HG02973 (cell line): ENCODE measurements at regions not wholly inside any gene's neighbourhood (a gene's known extent, or its start where the extent isn't known, plus 50 kb on each side); places are given as distances from the start of the nearest gene placed in this dataset.

Experiments
- ATAC-seq: cut with Tn5 transposase; IDR thresholded peaks from one replicate; pipeline ENCODE4 v1.9.1; 2021; ENCODE audit warnings: moderate library complexity; ENCODE audit not compliant: unreplicated experiment

DNA sequence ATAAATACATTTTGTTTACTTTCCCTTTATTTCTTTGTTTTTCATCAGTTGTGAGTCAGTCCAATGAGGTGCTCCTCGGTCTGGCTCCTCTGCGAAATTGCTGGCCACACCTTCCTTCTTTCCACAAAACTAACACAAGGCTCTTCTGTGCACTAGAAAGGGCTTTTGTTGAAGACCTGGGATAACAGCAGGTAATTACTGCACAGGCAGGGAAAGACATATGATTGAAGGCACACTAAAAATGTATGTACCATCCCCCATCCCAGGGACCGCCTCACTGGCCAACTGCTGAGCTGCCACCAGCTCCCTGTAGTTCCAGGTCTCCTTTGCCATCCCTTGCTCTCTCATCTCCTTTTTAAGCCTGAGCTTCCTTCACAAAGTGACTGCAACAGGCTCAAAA is 180.5 kb downstream of the EFNB2 start:
- ATAC-seq, result no peak

DNA sequence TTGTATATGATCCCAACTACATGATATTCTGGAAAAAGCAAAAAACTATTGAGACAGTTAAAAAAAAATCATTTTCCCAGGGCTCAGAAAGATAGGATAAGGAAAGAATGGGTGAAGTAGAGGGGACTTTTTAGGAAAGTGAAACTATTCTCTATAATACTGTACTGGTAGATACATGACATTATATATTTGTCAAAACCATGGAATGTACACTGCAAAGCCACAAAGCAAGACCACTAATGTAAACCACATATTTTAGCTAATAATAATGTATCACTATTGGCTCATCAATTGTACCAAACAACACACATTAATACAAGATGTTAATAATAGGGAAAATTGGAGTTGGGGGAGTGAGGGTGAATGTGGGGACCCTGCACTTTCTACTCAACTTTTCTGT is 182.6 kb downstream of the EFNB2 start:
- no peak for ATAC-seq

DNA sequence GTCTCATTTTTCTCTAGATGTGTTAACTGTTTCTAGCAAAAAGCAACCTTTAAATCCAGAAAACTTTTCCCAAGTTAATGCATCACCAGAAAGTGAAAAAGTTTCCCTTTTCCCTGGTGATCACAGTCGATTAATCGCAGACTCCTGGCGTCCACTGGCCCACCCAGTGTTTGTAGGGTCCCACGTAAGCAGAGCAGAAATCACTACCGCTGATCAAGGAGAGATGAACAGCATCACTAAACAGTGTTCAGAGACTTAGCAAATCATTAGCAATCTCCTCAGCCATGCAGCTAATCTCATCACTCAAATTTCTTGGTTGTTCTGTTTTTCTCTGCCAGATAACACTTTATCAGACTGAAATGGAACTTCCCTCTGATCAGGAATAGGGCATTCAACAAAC is 184.2 kb downstream of the EFNB2 start:
- no peak for ATAC-seq

DNA sequence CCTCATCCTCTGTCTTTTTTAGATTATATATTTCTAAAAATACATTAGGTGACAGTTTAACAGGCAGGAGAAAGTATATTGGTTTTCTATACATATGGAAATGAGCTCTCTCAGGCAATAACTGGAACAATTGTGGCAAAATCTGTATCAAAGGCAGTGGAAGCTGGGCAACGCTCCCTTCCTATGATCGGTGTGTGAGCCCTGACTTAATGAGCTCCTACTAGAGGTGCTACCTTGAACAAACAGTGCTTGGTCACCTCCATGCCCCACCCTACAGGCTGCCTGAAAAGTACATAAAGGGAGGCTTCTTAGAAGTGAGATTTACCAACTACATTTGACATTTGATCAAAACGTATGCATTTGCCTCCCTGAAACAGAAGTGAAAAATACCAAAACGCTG is 185.3 kb downstream of the EFNB2 start:
- ATAC-seq, result no peak

DNA sequence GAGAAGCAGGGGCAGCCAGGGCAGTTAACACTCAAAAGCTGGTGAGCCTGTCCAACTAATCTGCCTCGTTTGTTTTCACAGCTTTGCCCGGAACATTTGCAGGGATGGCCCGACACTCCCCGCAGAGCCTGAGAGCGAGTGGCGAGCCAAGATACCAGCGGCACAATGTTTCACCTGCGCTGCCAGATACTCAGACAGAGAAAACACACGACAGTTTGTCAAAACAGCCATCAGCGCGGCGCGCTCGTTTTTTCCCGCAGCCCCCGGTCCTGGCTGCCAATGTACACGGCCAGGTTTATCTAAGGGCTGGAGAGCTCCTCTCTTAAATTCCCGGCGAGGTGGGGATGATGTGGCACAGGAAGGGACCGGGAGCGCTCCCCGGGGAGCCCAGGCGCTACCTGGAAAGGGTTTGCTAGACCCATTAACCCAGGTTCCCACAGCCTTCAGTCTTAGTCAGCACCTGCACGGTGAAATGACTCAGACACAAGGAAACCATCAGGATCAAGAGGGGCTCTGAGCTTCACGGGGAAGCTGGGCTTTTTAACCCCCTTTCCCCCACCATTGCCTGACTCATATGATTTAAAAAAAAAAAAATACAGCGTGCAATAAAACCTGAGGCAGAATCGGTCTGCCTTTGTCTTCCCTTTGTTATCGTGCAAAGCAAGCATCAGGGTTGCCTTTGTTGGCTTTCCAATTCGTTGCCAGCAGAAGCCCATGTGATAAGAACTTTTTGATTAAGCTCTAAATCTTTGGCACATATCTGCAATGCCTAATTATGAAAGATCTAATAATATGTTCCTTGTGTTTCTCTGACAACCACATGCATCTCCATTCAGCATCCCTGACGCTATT is 186.2 kb downstream of the EFNB2 start:
- no peak for ATAC-seq

DNA sequence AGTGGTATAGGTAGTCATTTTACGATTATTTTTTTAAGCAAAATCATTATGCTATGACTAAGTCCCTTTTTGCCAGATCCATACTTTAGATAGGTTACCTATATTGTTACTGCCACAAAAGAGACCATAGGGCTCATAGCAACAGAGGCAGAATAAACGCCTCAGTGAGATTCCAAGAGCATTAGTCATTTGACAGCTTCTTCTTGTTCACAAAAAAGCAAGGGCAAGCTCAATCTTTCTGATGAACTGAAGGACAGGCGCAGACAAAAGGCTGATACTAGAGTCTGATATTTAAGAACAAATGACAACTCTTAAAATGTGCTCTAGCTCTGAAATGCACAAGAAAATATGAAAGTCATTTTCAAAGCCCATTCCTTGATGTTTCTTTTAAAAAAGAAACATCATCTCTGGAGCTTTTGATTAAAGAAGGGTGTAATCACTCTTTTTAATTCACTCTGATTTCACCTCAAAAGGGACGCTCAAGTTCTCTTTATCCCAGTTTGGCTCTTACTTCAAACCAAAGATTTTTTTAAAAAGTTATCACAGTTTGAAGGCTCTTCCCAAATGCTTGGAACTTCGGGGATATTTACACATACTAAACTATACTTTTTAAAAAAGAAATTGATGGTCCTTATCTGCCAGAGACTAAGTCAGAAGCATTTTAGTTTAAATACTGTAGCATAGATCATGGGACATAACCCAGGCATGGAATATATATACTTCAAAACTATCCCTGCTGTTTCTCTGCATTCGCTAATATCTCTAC is 187.2 kb downstream of the EFNB2 start:
- ATAC-seq, result no peak

DNA sequence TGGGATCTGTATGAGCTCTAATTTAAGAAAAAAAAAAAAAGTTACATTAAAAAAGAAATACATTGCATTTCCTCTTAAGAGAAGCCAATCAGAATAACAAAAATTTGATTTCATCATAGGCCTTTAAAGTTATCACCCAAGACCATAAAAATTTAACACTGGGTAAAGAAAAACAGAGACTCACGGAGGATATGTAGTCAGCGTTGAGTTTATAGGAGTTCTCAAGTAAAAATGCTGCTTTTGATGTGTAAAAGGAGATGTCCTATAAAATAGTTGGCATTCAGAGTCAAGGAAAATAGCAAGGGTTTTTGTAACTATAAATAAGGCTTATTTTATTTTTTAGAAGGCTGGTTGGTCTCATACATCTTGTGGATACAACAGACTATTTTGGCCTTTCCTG is 191.1 kb downstream of the EFNB2 start:
- no peak for ATAC-seq

DNA sequence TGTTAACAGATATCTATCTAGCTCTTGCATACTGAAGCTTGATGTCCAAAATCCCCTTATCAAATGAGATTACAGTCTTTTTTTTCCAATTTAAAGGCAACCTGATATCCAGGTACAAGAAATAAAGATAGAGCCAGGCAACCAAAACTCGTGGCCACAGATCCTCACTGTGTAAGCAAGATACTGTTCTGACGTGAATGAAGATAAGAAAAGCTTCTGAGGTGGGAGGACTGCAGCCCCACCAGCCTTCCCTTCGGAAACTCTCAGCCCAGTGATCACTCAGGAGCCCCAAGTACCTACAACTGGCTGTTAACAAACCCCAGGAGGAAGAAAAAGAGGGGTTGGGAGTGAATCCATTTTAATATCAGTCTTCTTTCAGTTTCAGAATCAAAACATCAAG is 191.6 kb downstream of the EFNB2 start:
- ATAC-seq, result no peak

DNA sequence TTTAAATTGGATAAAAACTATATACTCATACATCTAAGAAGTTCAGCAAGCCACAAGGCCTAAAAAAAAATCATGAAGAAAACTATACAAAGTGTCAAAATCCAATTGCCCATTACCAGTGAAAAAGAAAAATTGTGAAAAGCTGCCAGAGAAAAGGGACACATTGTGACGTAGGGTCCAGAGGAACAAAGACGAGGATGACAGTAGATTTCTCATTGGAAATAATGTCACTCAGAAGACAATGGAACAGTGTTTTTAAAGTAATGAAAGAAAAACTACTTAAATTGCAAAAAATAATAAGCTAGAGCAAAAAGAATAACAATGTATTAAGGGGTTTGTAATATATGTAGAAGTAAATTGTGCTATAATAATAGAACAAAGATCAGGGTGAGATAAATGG is 195.2 kb downstream of the EFNB2 start:
- ATAC-seq, result no peak

DNA sequence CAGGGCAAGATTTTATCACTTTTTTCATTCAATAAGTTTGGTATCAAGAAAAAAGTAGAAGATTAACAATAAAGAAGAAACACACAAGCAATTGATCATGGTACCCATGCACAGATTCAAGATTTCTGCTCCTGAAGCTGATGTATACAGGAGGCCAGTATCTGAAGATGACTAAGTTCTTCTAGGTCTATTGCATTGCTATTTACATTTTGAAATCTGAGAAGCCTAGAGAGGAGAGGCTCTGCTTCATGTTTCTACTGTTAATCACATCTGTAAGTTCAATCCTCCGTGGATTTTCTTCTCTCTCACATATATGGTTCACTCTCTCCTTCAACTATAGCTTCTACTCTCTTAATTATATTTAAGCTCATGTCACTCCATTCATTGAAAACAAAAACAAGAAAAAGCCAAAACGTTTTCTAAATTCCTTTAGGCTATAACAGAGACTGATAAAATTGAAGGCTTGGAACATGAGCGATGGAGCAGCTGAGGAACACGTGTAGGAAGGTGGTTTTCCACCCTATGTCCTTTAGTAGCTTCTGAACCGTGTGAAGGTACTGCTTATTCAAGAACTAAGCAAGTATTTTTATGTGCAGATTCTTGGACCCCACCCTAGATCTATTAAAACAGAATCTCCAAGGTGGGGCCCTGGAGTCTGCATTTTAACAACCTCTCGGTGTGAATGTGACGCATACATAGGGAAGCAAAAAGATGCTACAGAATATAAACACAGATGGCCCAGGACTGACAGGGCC is 198.2 kb downstream of the EFNB2 start:
- no peak for ATAC-seq

DNA sequence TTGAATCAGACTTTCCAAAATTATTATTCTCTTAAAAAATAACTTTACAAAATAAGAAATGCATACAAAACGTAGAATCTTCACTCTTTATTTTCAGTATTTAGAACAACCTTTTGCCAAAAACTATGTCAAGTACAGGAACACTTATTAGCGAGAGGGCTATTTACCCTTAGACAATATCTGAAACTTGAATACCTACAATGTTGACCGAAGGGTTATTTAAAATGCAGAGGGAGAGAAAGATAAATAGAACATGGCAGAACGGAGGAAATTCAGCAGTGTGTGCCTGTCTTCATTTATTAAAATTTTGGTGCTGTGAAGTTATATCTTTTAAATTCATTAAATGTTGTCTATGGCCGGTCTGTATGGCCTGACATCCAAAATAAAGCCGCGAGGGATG is 198.8 kb downstream of the EFNB2 start:
- ATAC-seq, result no peak

DNA sequence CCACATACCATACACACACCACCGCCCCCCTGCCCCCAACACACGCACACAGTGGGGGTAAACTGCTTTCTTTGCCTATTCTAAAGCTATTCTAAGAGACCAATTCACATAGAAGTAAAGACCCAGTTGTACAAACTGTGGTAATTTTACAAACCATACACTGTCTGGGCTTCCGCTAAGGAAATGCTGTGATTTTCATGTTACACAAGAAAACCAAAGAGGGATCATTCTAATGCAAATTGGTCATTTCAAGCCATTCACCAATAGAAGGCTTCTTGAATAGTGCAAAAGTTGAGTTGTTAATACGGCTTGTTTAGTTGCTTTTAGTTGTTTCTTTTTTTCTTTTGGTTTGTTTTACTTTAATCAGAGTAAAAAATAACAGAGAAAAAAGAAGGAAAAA is 202.8 kb downstream of the EFNB2 start:
- no peak for ATAC-seq

DNA sequence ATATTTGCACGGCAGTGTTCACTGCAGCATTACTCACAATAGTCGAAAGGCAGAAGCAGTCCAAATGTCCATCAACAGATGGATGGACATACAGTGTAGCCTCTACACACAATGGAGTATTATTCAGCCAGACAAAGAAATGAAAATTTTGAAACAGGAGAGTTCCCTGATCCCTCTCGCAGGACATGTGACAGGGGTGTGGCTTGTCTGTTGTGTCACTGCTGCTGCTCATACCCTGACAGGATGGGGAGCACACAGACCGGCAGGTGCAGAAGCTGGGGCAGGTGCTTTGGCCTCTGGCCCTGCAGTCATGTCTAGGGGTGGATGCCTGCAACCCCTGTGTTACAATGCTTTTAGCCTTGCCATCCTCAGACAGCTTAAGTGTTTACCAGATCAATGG is 204.3 kb downstream of the EFNB2 start:
- no peak for ATAC-seq

DNA sequence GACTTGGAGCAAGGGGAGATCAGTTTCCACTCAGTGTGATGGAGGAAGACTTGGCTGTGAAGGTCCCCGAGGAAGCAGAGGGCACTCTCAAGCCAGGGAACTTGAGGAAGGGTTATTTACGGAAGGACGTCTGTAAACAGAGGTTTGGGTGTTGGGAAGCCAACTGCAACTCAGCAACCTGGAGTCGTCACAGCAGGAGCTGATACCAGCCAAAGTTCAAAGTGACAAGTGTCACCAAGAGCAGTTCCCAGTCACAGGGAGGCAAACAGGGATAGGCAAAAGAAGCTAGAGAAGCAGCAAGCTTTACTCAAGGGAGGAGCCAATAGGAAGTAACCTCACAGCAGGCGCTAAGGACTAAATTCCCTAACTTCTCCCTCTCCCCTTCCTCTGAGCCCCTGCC is 205.5 kb downstream of the EFNB2 start:
- no peak for ATAC-seq

DNA sequence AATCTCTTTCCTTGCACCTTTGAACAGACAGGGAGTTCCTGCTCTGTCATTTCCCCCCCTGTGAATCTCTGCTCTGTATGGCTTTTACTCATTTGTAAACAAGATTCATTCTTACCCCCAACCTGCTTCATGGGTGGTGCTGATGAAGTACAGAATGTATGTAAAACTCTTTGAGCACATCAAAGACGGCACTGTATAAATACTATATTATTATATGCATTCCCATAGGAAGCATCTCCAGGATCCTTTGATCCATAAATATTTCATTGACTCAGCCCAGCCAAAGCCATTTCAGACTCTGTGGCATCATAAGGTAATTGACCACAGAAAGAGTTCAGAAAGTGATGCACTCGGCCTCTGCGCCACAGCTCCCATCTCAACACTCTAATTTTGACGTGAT is 208.7 kb downstream of the EFNB2 start:
- no peak for ATAC-seq

DNA sequence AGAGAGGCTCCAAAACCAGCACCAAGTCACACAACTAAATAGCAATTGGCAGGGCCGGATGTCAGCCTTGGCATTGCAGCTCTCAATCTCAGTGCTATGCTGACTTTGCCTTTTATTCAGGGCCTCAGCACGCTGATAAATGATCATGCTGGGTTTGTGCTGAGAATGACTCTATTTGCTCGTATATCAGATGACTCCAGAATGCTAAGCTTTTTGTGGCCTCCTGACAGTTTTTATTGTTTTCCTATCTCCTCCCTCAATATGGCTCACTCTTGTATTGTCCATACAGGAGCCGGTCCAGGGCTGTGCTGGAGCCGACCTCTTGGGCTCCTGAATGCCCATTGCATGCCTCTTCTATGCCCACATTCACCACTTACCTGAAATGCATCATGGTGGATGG is 211.0 kb downstream of the EFNB2 start:
- no peak for ATAC-seq

DNA sequence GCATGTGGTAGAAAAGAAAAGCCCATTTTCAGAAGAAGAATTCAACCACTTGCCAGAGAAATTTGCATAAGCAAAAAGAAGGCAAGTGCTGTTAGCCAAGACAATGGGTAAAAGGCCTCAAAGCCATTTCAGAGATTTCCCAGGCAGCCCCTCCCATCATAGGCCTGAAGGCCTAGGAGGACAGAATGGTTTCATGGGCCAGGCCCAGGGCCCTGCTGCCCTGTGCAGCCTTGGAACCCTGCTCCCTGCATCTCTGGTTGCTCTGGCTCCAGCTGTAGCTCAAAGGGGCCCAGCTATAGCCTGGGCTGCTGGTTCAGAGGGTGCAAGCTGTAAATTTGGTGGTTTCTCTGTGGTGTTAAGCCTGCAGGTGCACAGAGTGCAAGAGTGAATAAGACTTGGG is 212.8 kb downstream of the EFNB2 start:
- no peak for ATAC-seq

DNA sequence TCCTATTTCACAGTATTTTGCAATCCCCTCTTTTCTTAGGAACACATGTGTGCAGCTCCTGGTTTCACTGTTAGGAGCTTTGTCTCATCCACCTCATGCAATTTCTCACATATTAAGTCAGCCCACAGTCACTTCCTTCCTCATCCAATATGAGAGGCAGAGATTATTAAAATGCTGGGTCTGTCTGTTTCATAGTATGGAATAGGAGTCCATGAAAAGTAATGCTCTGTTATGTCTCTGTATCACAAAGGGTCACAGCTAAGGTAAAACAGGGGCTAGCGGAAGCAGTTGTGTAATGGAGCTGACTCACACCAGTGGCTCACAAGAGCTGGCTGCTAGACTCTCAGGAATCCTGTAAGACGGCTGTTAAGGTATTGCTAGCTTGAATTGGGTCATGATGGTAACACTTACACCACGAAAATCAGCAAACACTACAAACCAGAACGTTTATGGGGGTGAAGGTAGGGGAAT is 216.5 kb downstream of the EFNB2 start:
- no peak for ATAC-seq

DNA sequence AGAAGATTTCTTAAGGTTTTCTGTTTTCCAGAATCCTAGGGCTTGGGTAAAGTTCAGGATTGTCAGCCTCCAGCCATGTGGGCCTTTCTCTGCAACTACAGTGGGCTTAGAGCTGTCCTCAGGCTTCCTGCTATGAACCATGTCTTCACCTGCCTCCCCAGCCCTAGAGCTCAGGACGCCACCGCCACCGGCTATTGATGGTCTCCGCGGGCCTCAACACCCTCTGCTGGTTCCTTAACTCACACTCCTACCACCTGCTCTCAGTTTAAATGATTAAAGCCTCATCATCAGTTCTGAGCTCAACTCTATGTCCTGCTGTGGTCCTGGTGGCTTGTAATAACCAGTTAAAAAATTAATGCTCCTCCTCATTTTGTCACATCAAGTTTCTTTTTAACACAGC is 221.0 kb downstream of the EFNB2 start:
- ATAC-seq, result no peak

DNA sequence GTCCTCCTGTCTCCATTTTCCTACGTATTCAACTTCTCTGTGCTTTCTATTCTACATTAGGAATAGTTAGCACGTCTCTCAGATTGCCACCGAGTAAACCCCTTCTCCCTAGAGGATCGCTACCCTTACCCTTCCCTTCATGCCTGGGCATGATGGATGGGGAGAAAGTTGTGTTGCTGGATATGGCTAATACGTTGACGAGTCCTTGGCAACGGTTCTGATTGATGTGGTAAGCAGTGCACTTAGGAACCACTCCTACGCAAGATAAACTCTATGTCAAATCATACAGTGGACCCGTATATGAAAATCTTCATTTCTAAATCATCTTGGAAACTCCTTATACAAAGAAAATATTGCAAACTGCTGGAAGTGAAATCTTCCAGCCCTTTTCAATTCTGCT is 224.5 kb downstream of the EFNB2 start:
- ATAC-seq, result no peak

DNA sequence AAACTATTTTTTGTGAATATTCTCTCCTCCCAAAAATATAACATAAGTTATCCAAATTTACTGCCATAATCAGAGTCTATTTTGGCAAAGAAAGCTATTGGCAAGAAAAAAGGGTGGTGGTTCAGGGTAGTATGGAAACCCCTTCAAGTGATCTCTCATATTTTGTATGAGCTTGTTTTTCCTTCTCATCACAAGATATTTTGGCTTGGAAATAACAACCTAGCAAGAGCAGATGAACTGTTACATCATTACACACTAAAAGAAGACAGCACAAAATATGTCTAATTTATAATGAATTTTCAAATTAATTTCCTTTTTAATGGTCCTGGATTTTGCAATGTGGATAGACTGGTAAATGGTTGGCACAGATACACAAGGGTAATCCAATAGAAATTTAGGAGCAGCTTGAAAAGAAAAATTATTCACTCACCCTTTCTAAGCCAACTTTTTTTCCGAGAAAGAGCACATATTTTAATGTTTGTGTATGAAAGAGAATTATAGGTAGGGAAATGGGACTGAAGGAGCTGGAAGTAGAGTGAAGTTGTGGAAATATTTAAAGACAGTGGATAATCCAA is 225.1 kb downstream of the EFNB2 start:
- ATAC-seq, result no peak
